OCI-LY1 (cell line): ENCODE measurements at regions not wholly inside any gene's neighbourhood (a gene's known extent, or its start where the extent isn't known, plus 50 kb on each side); places are given as distances from the start of the nearest gene placed in this dataset.

Experiments
- CTCF ChIP-seq: fragments of 200-600 bp; sonication (generic), shearing (Covaris generic); IDR thresholded peaks from 2 replicates; pipeline ENCODE4 v1.5.1; 2017; ENCODE audit warnings: mild to moderate bottlenecking, antibody characterized with exemption, low read length, moderate library complexity, mixed read lengths
- EZH2 ChIP-seq: fragments of 200-600 bp; sonication (generic), shearing (Covaris generic); IDR thresholded peaks from 2 replicates; pipeline ENCODE4 v1.8.0; 2017; ENCODE audit warnings: borderline replicate concordance, mixed run types, mild to moderate bottlenecking, antibody characterized with exemption, low read length, moderate library complexity, mixed read lengths

- TF ChIP-seq CTCF (no peak), EZH2 (no peak)
Measured at GRCh38 chr9:135245482-135246247, 158.2 kb downstream of the OLFM1 start.
